GM12878 (cell line): ENCODE measurements at regions not wholly inside any gene's neighbourhood (a gene's known extent, or its start where the extent isn't known, plus 50 kb on each side); places are given as distances from the start of the nearest gene placed in this dataset.

ENCODE experiments used
- ATAC-seq: fragments of 200-7000 bp; cut with Tn5 transposase; 3 replicates; pipeline ENCODE4 v1.9.1; 2020; ENCODE audit warnings: mild to moderate bottlenecking, moderate library complexity
- BruUV-seq: library from RNA; stranded (reverse); fragments of 400-500 nt; replicated peaks from 2 replicates; lab custom pipeline; 2021; lab: Mats Ljungman, UMichigan
- CTCF ChIA-PET: fragments of 300-600 bp; sonication (Branson Sonifier 250); formaldehyde crosslinking; extraction: SDS; loops from one replicate; lab custom pipeline; 2021; ENCODE audit warnings: inconsistent platforms; lab: Yijun Ruan, JAX
- POLR2A ChIA-PET: fragments of 350-600 bp; formaldehyde crosslinking; extraction: SDS; loops from one replicate; lab custom pipeline; 2021; ENCODE audit warnings: inconsistent platforms; lab: Charles Lee
- RAD21 ChIA-PET: fragments of 300-600 bp; sonication (Branson Sonifier 250); formaldehyde crosslinking; loops from one replicate; lab custom pipeline; 2023; ENCODE audit warnings: antibody characterized with exemption; ENCODE audit not compliant: unreplicated experiment; lab: Charles Lee
- SMC1A ChIA-PET: fragments of 300-600 bp; sonication (Branson Sonifier 250); formaldehyde crosslinking; loops from one replicate; lab custom pipeline; 2023; ENCODE audit not compliant: unreplicated experiment, uncharacterized antibody; lab: Charles Lee
- DNase-seq: peaks from one replicate; pipeline ENCODE4 v3.0.0-alpha.2; 2011; ENCODE audit warnings: low read depth, low spot score
- FAIRE-seq: peaks from 3 replicates; lab custom pipeline; 2011; peaks lifted over from hg19 to GRCh38; lab: Jason Lieb, UNC
- H2AFZ ChIP-seq: 2 replicates; pipeline ENCODE4 v1.6.0; 2011; ENCODE audit warnings: low read depth, low read length, control low read depth; ENCODE audit not compliant: control insufficient read depth
- H3K27ac ChIP-seq: 2 replicates; pipeline ENCODE4 v1.5.1; 2011; ENCODE audit warnings: control low read depth; ENCODE audit not compliant: control insufficient read depth, insufficient read depth
- H3K27me3 ChIP-seq, 2 experiments: replicated peaks in 1 of 2; 2 replicates each; pipeline versions ENCODE4 v1.6.0 to v1.6.1; 2011; ENCODE audit warnings: low read length in 1 of 2; ENCODE audit not compliant: control insufficient read depth in 2 of 2, insufficient read depth in 2 of 2
- H3K36me3 ChIP-seq, 2 experiments: 2 replicates each; pipeline ENCODE4 v1.5.1; 2011; ENCODE audit warnings: low read length in 1 of 2; ENCODE audit not compliant: control insufficient read depth in 2 of 2, insufficient read depth in 2 of 2
- H3K4me1 ChIP-seq: 2 replicates; pipeline ENCODE4 v1.6.1; 2011; ENCODE audit warnings: mild to moderate bottlenecking, low read length, moderate library complexity, mixed read lengths; ENCODE audit not compliant: control insufficient read depth, insufficient read depth
- H3K4me2 ChIP-seq: 2 replicates; pipeline ENCODE4 v1.6.0; 2011; ENCODE audit warnings: control low read depth; ENCODE audit not compliant: control insufficient read depth, insufficient read depth
- H3K4me3 ChIP-seq: fragments of 200-600 bp; sonication (generic); 2 replicates; pipeline ENCODE4 v1.5.1; 2016
- H3K79me2 ChIP-seq: 2 replicates; pipeline ENCODE4 v1.6.0; 2011; ENCODE audit warnings: low read length; ENCODE audit not compliant: control insufficient read depth, insufficient read depth
- H3K9ac ChIP-seq: 2 replicates; pipeline ENCODE4 v1.8.0; 2011; ENCODE audit warnings: low read length, control low read depth, mixed read lengths; ENCODE audit not compliant: control insufficient read depth, insufficient read depth
- H3K9me3 ChIP-seq: replicated peaks from 3 replicates; pipeline ENCODE4 v1.5.1; 2011; ENCODE audit warnings: mild to moderate bottlenecking, low read length; ENCODE audit not compliant: control insufficient read depth, insufficient read depth
- H4K20me1 ChIP-seq: 2 replicates; pipeline ENCODE4 v1.6.0; 2011; ENCODE audit not compliant: control insufficient read depth, insufficient read depth
- ASH2L ChIP-seq: fragments of 300-600, 200-600 bp; sonication (generic); IDR thresholded peaks from 2 replicates; pipeline ENCODE4 v1.6.1; 2017; ENCODE audit warnings: low read depth, mild to moderate bottlenecking, borderline replicate concordance
- BCL11A ChIP-seq: IDR thresholded peaks from 2 replicates; pipeline ENCODE4 v1.6.1; 2011; ENCODE audit warnings: low read depth, low read length
- CREB1 ChIP-seq: IDR thresholded peaks from 2 replicates; pipeline ENCODE4 v1.6.1; 2012; ENCODE audit warnings: low read depth, mild to moderate bottlenecking, inconsistent platforms
- KAT2A ChIP-seq: conservative IDR thresholded peaks from 2 replicates; pipeline ENCODE4 v1.6.1; 2011; ENCODE audit warnings: low read depth, low read length; ENCODE audit not compliant: control insufficient read depth
- MXI1 ChIP-seq: fragments of 150-350 bp; IDR thresholded peaks from 2 replicates; pipeline ENCODE4 v1.6.1; 2011; ENCODE audit warnings: low read depth, mild to moderate bottlenecking, inconsistent platforms, low read length, improper control_type of control experiment
- NR2C1 ChIP-seq: fragments of 450-650 bp; IDR thresholded peaks from 2 replicates; pipeline ENCODE4 v1.6.1; 2017; ENCODE audit warnings: antibody characterized with exemption, mild to moderate bottlenecking, moderate library complexity
- RB1 ChIP-seq: fragments of 450-650 bp; formaldehyde crosslinking; IDR thresholded peaks from 2 replicates; pipeline ENCODE4 v1.6.1; 2017; ENCODE audit warnings: mild to moderate bottlenecking, borderline replicate concordance
- TCF3 ChIP-seq: IDR thresholded peaks from 2 replicates; pipeline ENCODE4 v1.6.1; 2012; ENCODE audit warnings: low read depth, mild to moderate bottlenecking, low read length, borderline replicate concordance; ENCODE audit not compliant: insufficient read depth
- TCF7 ChIP-seq: IDR thresholded peaks from 2 replicates; pipeline ENCODE4 v1.6.1; 2014; ENCODE audit warnings: antibody characterized with exemption, borderline replicate concordance
- YBX1 ChIP-seq: fragments of 450-650 bp; IDR thresholded peaks from 2 replicates; pipeline ENCODE4 v1.6.1; 2016; ENCODE audit warnings: antibody characterized with exemption
- YY1 ChIP-seq: IDR thresholded peaks from 2 replicates; pipeline ENCODE4 v1.6.1; 2011; ENCODE audit warnings: low read depth, mild to moderate bottlenecking, low read length
- ZSCAN29 ChIP-seq: fragments of 450-650 bp; IDR thresholded peaks from 2 replicates; pipeline ENCODE4 v1.6.1; 2017; ENCODE audit warnings: mild to moderate bottlenecking, moderate library complexity
- WGBS: methylation state at CpG from one replicate; pipeline ENCODE4 v1.1.6; 2016; ENCODE audit warnings: low lambda C conversion rate; ENCODE audit not compliant: insufficient replicate concordance, insufficient coverage; ENCODE audit errors: missing lambda C conversion rate; 5-methylcytosine and 5-hydroxymethylcytosine counted together
- in situ Hi-C: fragments of 300-500 bp; cut with MboI; formaldehyde crosslinking; loops from 9 replicates; pipeline ENCODE4 v1.14.3; 2018; ENCODE audit warnings: mixed read lengths
- intact Hi-C: fragments of 100-400 bp; cut with micrococcal nuclease; formaldehyde crosslinking; loops from one replicate; pipeline ENCODE4 v1.14.2; 2022; ENCODE audit not compliant: unreplicated experiment
- TF ChIP-seq, protein P1 (sequence below): fragments of 450-650 bp; formaldehyde crosslinking; IDR thresholded peaks from 2 replicates; pipeline ENCODE4 v1.4.0; 2020; ENCODE audit warnings: mild to moderate bottlenecking, moderate library complexity

DNA sequence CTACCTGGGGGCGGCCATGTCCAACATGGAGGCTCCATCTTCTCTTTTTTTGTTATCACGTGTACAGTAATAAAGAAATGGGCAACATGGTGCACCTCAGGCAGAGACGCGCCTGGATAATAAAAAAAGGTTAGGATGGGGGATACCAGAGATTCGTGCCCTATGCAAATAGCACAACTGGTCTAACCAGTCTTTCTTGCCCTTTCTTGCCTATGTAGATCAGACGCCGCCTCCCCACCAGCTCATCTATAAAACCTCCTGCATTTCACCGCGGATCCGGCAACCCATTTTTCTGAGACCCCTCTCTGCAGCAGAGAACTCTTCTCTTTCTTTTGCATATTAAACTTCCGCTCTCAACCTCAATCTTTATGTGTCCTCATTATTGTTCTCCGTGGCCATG lies 68.7 kb downstream of the MYL12B start (continued):
- TF ChIP-seq, protein P1, sequence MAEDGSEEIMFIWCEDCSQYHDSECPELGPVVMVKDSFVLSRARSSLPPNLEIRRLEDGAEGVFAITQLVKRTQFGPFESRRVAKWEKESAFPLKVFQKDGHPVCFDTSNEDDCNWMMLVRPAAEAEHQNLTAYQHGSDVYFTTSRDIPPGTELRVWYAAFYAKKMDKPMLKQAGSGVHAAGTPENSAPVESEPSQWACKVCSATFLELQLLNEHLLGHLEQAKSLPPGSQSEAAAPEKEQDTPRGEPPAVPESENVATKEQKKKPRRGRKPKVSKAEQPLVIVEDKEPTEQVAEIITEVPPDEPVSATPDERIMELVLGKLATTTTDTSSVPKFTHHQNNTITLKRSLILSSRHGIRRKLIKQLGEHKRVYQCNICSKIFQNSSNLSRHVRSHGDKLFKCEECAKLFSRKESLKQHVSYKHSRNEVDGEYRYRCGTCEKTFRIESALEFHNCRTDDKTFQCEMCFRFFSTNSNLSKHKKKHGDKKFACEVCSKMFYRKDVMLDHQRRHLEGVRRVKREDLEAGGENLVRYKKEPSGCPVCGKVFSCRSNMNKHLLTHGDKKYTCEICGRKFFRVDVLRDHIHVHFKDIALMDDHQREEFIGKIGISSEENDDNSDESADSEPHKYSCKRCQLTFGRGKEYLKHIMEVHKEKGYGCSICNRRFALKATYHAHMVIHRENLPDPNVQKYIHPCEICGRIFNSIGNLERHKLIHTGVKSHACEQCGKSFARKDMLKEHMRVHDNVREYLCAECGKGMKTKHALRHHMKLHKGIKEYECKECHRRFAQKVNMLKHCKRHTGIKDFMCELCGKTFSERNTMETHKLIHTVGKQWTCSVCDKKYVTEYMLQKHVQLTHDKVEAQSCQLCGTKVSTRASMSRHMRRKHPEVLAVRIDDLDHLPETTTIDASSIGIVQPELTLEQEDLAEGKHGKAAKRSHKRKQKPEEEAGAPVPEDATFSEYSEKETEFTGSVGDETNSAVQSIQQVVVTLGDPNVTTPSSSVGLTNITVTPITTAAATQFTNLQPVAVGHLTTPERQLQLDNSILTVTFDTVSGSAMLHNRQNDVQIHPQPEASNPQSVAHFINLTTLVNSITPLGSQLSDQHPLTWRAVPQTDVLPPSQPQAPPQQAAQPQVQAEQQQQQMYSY, result no peak

DNA sequence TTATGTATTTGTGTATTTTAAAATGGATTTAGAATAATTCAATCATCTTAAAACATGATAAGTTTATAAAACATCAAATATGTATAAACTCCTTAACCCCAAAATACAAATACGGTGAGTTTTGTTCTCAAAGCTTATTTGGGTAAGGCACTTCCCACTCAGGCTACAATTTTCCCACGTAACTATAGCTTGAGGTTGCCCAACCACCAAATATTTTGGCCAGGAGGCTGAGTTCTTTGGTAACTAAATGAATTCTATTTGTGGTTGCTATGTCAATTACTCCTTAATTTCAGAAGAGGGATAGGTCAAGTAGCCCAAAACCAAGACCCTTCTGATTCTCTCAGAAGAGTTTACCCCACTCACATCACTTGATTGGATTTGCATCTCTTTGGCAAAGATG lies 70.4 kb downstream of the MYL12B start:
- Histone ChIP-seq H3K4me2 (no peak overlapping the region), H3K79me2 (no peaks in the 10 kb centered on the region), H4K20me1 (no peaks in the 10 kb centered on the region), H3K9me3 (no peaks in the 10 kb centered on the region), H3K4me1 (no peaks in the 10 kb centered on the region), H3K9ac (no peak overlapping the region), H3K27ac (no peak overlapping the region), H2AFZ (no peak overlapping the region), H3K27me3 (no peaks in the 10 kb centered on the region; a peak in 1 of 4 replicates), H3K36me3 (no peaks in the 10 kb centered on the region), H3K4me3 (no peak overlapping the region)
- ATAC-seq, result no peak
- CTCF ChIA-PET, result no interaction called here
- POLR2A ChIA-PET, result no interaction called here
- intact Hi-C loops (no loop called here), in situ Hi-C loops (no loop called here)
- 60% methylated on average over 2 of the region's 2 CpGs for WGBS
- RAD21 ChIA-PET, result no interaction called here
- SMC1A ChIA-PET, result interaction anchor here (0.6 to 2.3 kb wide), 2 partner anchors 10 to 50 kb away, joined by 3 to 6 read pairs; no protein-coding TSS in a partner anchor
- no peak for FAIRE-seq
- no peak for DNase-seq
- no peak for TF ChIP-seq KAT2A
- TF ChIP-seq ASH2L, result no peak
- TF ChIP-seq BCL11A, result no peak
- no peak for TF ChIP-seq CREB1
- TF ChIP-seq YBX1, result no peak
- TF ChIP-seq NR2C1, result no peak
- no peak for TF ChIP-seq TCF7
- TF ChIP-seq RB1, result no peak
- TF ChIP-seq MXI1, result no peak
- TF ChIP-seq TCF3, result no peak
- TF ChIP-seq YY1, result no peak
- TF ChIP-seq ZSCAN29, result no peak
- BruUV-seq, result no TSS peak
